Astrocyte of the spinal cord (primary cell): ENCODE measurements at regions not wholly inside any gene's neighbourhood (a gene's known extent, or its start where the extent isn't known, plus 50 kb on each side); places are given as distances from the start of the nearest gene placed in this dataset.

ENCODE experiments used
- DNase-seq: peaks from one replicate; pipeline ENCODE4 v3.0.0; 2011; ENCODE audit warnings: low read depth, low spot score
- H3K4me3 ChIP-seq: 2 replicates; pipeline ENCODE4 v1.5.1; 2011; ENCODE audit warnings: low read depth, mild to moderate bottlenecking, low read length, moderate library complexity
- CTCF ChIP-seq: IDR thresholded peaks from 2 replicates; pipeline ENCODE4 v1.5.1; 2012; ENCODE audit warnings: low read depth, mild to moderate bottlenecking, low read length, inconsistent platforms
- in situ Hi-C: cut with HindIII; loops from 2 replicates; pipeline ENCODE4 v1.10.0; 2017; ENCODE audit warnings: low sequenced_read_pairs

DNA sequence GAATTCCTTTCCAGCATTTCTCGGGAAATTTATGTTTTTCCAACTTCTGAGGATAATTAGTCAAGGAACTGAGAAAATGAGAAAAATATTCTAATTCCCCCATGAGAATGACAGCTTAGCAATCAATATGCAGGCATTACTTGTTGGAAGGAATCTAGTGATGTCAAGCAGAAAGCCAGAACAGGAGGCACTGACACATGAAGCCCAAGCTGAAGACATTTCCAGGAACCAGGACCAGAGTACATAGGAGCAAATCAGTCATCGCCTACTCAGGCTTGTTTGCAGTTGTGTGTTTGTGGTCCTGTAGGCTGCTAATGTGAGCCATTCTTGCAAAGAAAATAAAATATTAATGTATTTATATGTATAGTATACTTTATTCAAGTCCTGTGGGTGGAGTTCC lies 89.7 kb downstream of the SALL1 start:
- H3K4me3 ChIP-seq, result no peak overlapping the region
- in situ Hi-C loops, result no loop called here
- no peak for DNase-seq
- no peak for TF ChIP-seq CTCF

DNA sequence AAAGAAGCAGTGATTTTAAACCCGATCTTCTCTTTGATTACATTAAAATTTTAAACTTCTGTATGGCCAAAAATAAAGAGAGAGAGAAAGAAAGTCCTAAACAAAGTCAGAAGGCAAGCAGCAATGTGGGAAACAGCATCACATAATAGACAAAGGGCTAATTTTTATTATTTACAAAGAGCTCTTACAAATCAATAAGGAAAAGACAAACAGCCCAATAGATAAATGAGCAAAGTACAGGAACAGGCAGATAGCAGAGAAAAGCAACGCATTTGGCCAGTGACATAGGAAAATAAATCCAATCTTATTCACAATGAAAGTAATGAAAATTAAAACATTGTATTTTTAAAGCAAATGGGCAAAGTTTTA lies 93.1 kb downstream of the SALL1 start:
- in situ Hi-C loops, result no loop called here
- no peak overlapping the region for H3K4me3 ChIP-seq
- TF ChIP-seq CTCF, result no peak
- no peak for DNase-seq

GRCh38 chr16:51057102-51057793 lies 93.8 kb downstream of the SALL1 start:
- H3K4me3 ChIP-seq, result no peak overlapping the region
- TF ChIP-seq CTCF, result no peak
- in situ Hi-C loops, result no loop called here
- DNase-seq, result no peak

DNA sequence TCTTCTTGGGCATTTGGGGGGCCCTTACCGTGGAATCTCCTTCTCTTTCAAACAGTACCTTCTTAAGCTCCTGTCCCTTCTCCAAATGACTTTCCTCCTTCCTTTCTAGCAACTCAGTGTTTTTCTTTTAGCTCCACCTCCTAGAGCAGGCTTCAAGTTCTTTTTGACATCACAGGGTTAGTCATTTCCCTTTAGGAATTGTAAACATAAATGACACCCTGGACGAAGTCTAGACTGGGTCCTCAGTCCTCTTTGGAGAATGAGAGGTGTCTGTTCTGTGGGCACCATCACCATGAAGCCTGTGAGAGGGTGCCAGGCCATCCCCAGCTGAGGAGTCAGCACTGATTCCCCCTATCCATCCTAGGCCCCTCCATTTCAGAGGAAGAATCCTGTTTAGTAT lies 94.7 kb downstream of the SALL1 start:
- H3K4me3 ChIP-seq, result no peak overlapping the region
- no peak for DNase-seq
- TF ChIP-seq CTCF, result no peak
- in situ Hi-C loops, result no loop called here

- no peak for TF ChIP-seq CTCF
- in situ Hi-C loops, result no loop called here
- H3K4me3 ChIP-seq, result no peak overlapping the region
- DNase-seq, result no peak
Measured at GRCh38 chr16:51055434-51055833, 95.6 kb downstream of the SALL1 start.

DNA sequence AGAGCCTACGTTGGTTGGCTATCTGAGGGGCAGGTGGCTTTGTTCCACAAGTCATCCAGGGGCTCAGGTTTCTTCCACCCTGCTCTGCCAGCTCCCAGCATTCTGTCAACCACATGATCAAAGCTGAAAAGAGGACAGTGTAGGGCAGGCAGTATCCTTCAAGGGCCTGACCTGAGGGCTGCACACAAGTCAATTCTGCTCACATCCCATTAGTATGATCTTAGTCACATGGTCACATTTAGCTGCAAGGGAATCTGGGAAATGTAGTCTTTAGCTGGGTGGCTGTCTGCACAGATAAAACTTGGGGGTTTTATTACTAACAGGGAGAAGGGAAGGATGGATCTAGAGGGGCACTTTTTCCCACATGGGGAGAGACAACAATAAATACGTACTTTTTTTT lies 97.3 kb downstream of the SALL1 start:
- H3K4me3 ChIP-seq, result no peak overlapping the region
- TF ChIP-seq CTCF, result no peak
- in situ Hi-C loops, result no loop called here
- no peak for DNase-seq

DNA sequence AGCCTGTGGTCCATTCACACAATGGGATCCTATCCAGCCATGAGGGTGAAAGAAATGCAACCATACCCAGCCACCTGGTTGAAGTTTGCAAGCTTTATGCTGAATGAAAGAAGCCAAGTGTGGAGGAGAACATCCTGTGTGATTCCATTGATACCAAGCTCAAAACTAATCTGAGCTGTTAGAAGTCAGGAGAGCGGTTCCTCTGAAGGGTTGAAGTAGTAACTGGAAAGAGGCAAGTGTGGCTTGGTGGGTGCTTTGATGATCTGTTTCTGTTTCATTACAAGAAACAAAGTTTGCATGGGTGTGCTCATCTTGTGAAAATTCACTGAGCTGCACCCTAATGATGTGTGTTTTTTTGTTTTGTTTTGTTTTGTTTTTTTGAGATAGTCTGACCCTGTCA lies 99.4 kb downstream of the SALL1 start:
- no peak for TF ChIP-seq CTCF
- in situ Hi-C loops, result no loop called here
- no peak for DNase-seq
- H3K4me3 ChIP-seq, result no peak overlapping the region
